Stomach (tissue), 8 donors: ENCODE measurements at regions not wholly inside any gene's neighbourhood (a gene's known extent, or its start where the extent isn't known, plus 50 kb on each side); places are given as distances from the start of the nearest gene placed in this dataset.
A peak's percentile ranks its signal among the peaks of the same experiment; 100 is the strongest.

Source experiments
- DNase-seq, 2 donors: peaks; one replicate each; pipeline versions ENCODE4 v3.0.0 to v3.0.0-alpha.2; 2013 to 2019
- H3K27ac ChIP-seq, 5 donors: fragments of 200-600 bp in 4 of 5; sonication (generic) in 4 of 5; one replicate each; pipeline ENCODE4 v1.5.1; 2013 to 2019; ENCODE audit warnings: mild to moderate bottlenecking in 1 of 5, moderate library complexity in 1 of 5
- H3K27me3 ChIP-seq, 3 donors: fragments of 200-600 bp; sonication (generic); one replicate each; pipeline ENCODE4 v1.5.1; 2017 to 2019; ENCODE audit warnings: mixed run types in 1 of 3
- H3K36me3 ChIP-seq, 4 donors: fragments of 200-600 bp; sonication (generic); 1 replicate in 3 of 4; 2 replicates in 1 of 4; pipeline ENCODE4 v1.5.1; 2016 to 2019
- H3K4me1 ChIP-seq, 4 donors: fragments of 200-600 bp; sonication (generic); one replicate each; pipeline ENCODE4 v1.5.1; 2016 to 2019
- H3K4me3 ChIP-seq, 4 donors: fragments of 200-600 bp; sonication (generic) in 3 of 4; one replicate each; pipeline ENCODE4 v1.5.1; 2016 to 2019; ENCODE audit warnings: mild to moderate bottlenecking in 1 of 4
- H3K9me3 ChIP-seq, 4 donors: fragments of 200-600 bp; sonication (generic); one replicate each; pipeline ENCODE4 v1.5.1; 2016 to 2019
- EP300 ChIP-seq: sonication (generic); formaldehyde crosslinking; IDR thresholded peaks from one replicate; pipeline ENCODE4 v1.6.1; 2017; ENCODE audit warnings: antibody characterized with exemption
- POLR2A ChIP-seq, 4 donors: fragments of 450-650 bp; IDR thresholded peaks; one replicate each; pipeline ENCODE4 v1.6.1; 2016; ENCODE audit warnings: antibody characterized with exemption in 4 of 4, control low read depth in 2 of 4, mild to moderate bottlenecking in 1 of 4, moderate library complexity in 1 of 4
- POLR2AphosphoS5 ChIP-seq, 3 donors: sonication (generic); formaldehyde crosslinking; IDR thresholded peaks; one replicate each; pipeline ENCODE4 v1.6.1; 2016; ENCODE audit warnings: antibody characterized with exemption in 3 of 3
- WGBS, 5 donors: extraction: QIAGEN DNeasy Blood & Tissue Kit in 3 of 5; methylation state at CpG; one replicate each; pipeline versions ENCODE4 v1.1.5 to v1.1.7; 2013 to 2018; 5-methylcytosine and 5-hydroxymethylcytosine counted together
- intact Hi-C: fragments of 100-400 bp; cut with DNase I; formaldehyde crosslinking; loops from one replicate; pipeline ENCODE4 v1.15.1; 2023; ENCODE audit warnings: low total_unique reads
- TF ChIP-seq, protein P1 (sequence below), 7 experiments: fragments of 450-650 bp in 4 of 7; fragments of 200-600 bp in 3 of 7; sonication (generic) in 3 of 7; IDR thresholded peaks; one replicate each; pipeline ENCODE4 v1.5.1; 2016 to 2019; ENCODE audit warnings: antibody characterized with exemption in 7 of 7, control low read depth in 2 of 7, mild to moderate bottlenecking in 1 of 7
- donor health status: healthy with polysubstance abuse.
- donor health status: Bipolar disorder and iron deficiency.
- donor health status: healthy.

DNA sequence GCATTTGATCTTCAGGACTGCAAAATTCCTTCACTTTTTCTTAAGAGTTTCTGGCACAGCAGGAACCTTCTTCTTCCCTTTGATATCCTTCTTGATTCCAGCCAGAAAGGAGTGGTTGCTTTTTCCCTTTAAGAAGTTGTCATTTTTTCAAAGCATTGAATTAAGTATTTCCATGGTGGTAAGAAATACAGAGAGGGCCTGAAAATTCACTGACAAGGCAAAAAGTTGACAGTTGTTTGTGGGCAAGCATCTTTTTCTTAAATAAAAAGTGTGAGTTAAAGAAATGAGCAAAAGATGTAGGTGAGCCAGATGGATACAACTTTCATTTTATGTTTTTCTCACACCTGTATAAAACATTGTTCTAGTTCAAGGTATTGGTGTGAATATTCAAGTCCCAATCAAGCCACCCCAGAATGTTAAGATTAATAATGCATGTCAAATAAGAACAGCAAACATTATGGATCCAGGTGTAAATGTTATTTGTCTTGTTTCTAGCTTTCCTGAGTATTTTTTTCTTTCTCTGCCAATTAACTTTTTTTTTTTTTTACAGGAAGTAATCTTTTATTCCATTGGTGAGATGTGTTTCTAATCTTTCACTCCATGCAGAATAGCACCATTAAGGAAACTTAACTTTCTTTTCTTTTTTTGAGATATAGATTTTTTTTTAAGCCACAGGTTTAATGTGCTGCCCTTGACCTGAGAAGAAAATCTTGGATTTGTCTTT is 334.3 kb upstream of the SEMA3A start:
- Histone ChIP-seq H3K27me3 (no peaks in the 10 kb centered on the region), H3K4me3 (no peak overlapping the region), H3K4me1 (peaks cover 0 to 23% (median 10%) of the 10 kb centered on the region in 4 donors), H3K36me3 (no peaks in the 10 kb centered on the region), H3K9me3 (no peaks in the 10 kb centered on the region), H3K27ac (peak overlapping the region in 4 of 5 donors; percentile 8 to 48 (median 24))
- intact Hi-C loops, result no loop called here
- no peak for TF ChIP-seq POLR2AphosphoS5 (IDR thresholded peaks at IDR 0.05)
- no peak for TF ChIP-seq EP300
- TF ChIP-seq, protein P1, sequence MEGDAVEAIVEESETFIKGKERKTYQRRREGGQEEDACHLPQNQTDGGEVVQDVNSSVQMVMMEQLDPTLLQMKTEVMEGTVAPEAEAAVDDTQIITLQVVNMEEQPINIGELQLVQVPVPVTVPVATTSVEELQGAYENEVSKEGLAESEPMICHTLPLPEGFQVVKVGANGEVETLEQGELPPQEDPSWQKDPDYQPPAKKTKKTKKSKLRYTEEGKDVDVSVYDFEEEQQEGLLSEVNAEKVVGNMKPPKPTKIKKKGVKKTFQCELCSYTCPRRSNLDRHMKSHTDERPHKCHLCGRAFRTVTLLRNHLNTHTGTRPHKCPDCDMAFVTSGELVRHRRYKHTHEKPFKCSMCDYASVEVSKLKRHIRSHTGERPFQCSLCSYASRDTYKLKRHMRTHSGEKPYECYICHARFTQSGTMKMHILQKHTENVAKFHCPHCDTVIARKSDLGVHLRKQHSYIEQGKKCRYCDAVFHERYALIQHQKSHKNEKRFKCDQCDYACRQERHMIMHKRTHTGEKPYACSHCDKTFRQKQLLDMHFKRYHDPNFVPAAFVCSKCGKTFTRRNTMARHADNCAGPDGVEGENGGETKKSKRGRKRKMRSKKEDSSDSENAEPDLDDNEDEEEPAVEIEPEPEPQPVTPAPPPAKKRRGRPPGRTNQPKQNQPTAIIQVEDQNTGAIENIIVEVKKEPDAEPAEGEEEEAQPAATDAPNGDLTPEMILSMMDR (IDR thresholded peaks at IDR 0.05), result no peak
- TF ChIP-seq POLR2A (IDR thresholded peaks at IDR 0.05), result no peak
- DNase-seq, result no peak

DNA sequence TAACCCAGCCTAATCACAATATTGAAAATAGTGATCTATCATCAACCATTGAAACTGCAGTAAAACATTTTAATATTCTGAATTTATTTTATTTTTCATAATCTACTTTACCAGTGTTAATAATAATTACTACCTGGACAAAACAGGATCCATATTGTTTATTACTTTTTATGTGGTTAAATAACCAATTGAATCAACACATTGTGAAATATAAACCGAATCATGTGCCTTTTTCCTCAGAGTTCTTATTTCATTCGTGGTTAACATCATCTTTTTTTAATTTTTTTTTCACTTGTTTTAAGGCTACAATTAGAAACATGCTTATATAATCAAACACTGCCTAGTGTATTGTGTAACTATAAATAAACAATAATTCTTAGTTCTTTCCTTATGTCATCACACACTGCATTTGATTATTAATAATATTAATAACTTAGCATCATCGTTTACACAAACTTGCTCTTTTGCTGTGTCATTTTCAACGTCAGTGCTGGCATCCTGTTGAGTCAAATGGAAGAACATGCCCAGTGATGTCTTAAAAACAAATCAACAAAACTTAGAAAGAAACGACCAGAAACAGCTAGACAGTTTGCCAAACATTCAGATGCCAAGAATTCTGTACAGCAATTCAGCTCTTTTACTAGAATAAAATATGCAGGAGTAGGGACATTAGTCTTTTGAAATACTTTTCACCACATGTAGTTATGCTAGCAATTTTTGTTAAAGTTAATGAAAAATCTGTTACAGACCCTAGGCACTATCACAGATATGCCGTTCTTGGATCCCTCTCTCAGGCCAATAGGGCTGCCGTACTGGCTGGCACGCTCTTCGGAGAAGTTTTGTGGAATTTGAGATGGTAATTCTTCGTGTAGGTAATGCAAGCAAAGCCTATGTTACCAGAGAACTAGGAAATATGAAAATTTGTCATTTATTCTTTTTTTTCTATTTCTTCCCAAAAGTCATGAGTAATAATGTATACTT is 330.4 kb upstream of the SEMA3A start:
- TF ChIP-seq POLR2A (IDR thresholded peaks at IDR 0.05), result no peak
- TF ChIP-seq, protein P1 (IDR thresholded peaks at IDR 0.05), result no peak
- no peak for TF ChIP-seq EP300
- TF ChIP-seq POLR2AphosphoS5 (IDR thresholded peaks at IDR 0.05), result no peak
- Histone ChIP-seq H3K4me3 (no peak overlapping the region), H3K9me3 (peaks cover 0 to 7% (median 0%) of the 10 kb centered on the region in 4 donors), H3K27ac (peak overlapping the region in 2 of 5 donors; percentile 25 to 39), H3K27me3 (no peaks in the 10 kb centered on the region), H3K36me3 (no peaks in the 10 kb centered on the region), H3K4me1 (peaks cover 0 to 21% (median 9%) of the 10 kb centered on the region in 4 donors)
- intact Hi-C loops, result no loop called here
- peak in 1 of 2 donors; percentile 15 for DNase-seq
- WGBS, 5 donors, result 62 to 78% (median 72%) methylated on average over 10 of the region's 10 CpGs

GRCh38 chr7:84513061-84513460 is 318.5 kb upstream of the SEMA3A start:
- Histone ChIP-seq H3K27ac (no peak overlapping the region), H3K9me3 (no peaks in the 10 kb centered on the region), H3K4me1 (peaks cover 0 to 30% (median 7%) of the 10 kb centered on the region in 4 donors), H3K4me3 (no peak overlapping the region), H3K36me3 (no peaks in the 10 kb centered on the region), H3K27me3 (no peaks in the 10 kb centered on the region)
- intact Hi-C loops, result no loop called here
- TF ChIP-seq EP300 (no peak), POLR2A (IDR thresholded peaks at IDR 0.05) (no peak), POLR2AphosphoS5 (IDR thresholded peaks at IDR 0.05) (no peak)
- TF ChIP-seq, protein P1 (IDR thresholded peaks at IDR 0.05), result no peak
- peak in 1 of 2 donors; percentile 61 for DNase-seq
- 75 to 86% (median 84%) methylated on average over 3 of the region's 3 CpGs for WGBS, 5 donors

DNA sequence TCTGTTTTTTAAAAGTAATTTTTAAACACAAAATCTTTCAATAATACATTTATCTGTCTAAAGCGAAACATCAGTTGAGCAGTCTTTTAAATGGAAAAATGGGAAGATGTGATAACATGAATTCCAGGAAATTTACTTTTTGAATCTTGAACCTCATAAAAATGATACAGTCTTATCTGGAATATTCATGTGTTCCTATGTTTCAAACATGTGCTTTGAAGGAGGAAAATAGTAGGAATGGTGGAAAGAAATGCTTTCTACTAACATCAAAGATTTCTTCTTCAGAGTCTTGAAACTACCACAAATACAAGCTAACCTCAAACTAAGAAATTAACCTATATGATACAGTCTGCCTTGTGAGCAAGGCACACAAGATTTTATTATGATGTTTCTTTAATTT is 317.5 kb upstream of the SEMA3A start:
- Histone ChIP-seq H3K27me3 (no peaks in the 10 kb centered on the region), H3K4me1 (peaks cover 0 to 30% (median 7%) of the 10 kb centered on the region in 4 donors), H3K27ac (no peak overlapping the region), H3K9me3 (no peaks in the 10 kb centered on the region), H3K36me3 (no peaks in the 10 kb centered on the region), H3K4me3 (no peak overlapping the region)
- DNase-seq, result no peak
- 94 to 100% (median 98%) methylated on average over 1 of the region's 1 CpG for WGBS, 5 donors
- intact Hi-C loops, result no loop called here
- TF ChIP-seq POLR2AphosphoS5 (IDR thresholded peaks at IDR 0.05) (no peak), EP300 (no peak)
- TF ChIP-seq, protein P1 (IDR thresholded peaks at IDR 0.05), result no peak
